T-helper 2 cell treated with Interferon-gamma antibody and Interleukin-4, amounts not matched to agents 5 μg/mL and 100 μg/mL, for 36 hours (primary cell): ENCODE measurements at regions not wholly inside any gene's neighbourhood (a gene's known extent, or its start where the extent isn't known, plus 50 kb on each side); places are given as distances from the start of the nearest gene placed in this dataset.

ENCODE experiments used
- DNase-seq: peaks from one replicate; pipeline ENCODE4 v3.0.0; 2021; ENCODE audit warnings: low spot score
- H3K27ac Mint-ChIP-seq: one replicate; pipeline ENCODE4 v1.8.0; 2021; ENCODE audit warnings: mild to moderate bottlenecking, mixed read lengths
- H3K27me3 Mint-ChIP-seq: one replicate; pipeline ENCODE4 v1.8.0; 2021; ENCODE audit warnings: low read depth, mixed read lengths
- H3K36me3 Mint-ChIP-seq: one replicate; pipeline ENCODE4 v1.8.0; 2021; ENCODE audit warnings: low read depth, mixed read lengths
- H3K4me1 Mint-ChIP-seq: one replicate; pipeline ENCODE4 v1.8.0; 2021; ENCODE audit warnings: low read depth, mixed read lengths
- H3K4me3 Mint-ChIP-seq: one replicate; pipeline ENCODE4 v1.8.0; 2022; ENCODE audit warnings: mild to moderate bottlenecking, moderate library complexity, mixed read lengths
- H3K9me3 Mint-ChIP-seq: one replicate; pipeline ENCODE4 v1.8.0; 2021; ENCODE audit warnings: mixed read lengths

DNA sequence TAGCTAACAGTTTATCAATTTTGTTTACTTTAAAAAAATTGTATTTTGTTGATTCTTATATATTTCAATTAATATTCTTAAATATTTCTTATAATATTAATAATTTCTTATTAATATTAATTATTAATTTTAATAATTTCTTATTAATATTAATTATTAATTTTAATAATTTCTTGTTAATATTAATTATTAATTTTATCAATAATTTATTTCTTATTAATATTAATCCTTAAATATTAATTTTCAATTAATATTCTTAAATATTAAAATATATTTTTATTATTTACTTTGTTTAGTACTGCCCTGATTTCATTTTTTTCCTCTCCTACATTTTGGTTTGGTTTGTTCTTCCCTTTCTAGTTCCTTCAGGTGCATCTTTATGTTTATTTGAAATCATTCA is 1208.1 kb downstream of the LRFN5 start:
- DNase-seq = no peak
- Mint-ChIP-seq H3K27ac (no peak overlapping the region), H3K27me3 (no peaks in the 10 kb centered on the region), H3K9me3 (peaks cover 45% of the 10 kb centered on the region), H3K4me1 (no peaks in the 10 kb centered on the region), H3K36me3 (no peaks in the 10 kb centered on the region), H3K4me3 (no peak overlapping the region)

DNA sequence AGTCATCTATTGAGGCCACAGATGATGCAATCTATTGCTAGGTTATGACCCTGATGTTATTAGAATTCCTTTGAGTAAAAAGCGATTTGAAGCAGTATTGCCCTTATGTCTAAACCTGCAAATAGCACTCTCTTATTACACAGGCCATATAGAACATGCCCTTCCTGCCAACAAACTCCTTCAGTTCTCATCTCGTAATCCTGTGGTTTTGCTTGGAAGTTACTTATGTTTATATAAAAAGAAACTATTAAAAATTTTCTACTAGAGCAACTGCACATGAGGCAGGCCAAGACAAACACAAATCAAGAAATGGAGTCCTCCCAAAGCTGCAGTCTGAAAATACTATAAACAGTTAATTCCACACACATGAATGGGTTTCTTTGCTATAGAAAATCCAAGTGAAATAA is 1200.2 kb downstream of the LRFN5 start:
- no peaks in the 10 kb centered on the region for H3K27me3 Mint-ChIP-seq
- H3K27ac Mint-ChIP-seq = no peak overlapping the region
- no peak overlapping the region for H3K4me3 Mint-ChIP-seq
- DNase-seq = no peak
- peaks cover 35% of the 10 kb centered on the region for H3K9me3 Mint-ChIP-seq
- no peaks in the 10 kb centered on the region for H3K4me1 Mint-ChIP-seq
- H3K36me3 Mint-ChIP-seq = no peaks in the 10 kb centered on the region

DNA sequence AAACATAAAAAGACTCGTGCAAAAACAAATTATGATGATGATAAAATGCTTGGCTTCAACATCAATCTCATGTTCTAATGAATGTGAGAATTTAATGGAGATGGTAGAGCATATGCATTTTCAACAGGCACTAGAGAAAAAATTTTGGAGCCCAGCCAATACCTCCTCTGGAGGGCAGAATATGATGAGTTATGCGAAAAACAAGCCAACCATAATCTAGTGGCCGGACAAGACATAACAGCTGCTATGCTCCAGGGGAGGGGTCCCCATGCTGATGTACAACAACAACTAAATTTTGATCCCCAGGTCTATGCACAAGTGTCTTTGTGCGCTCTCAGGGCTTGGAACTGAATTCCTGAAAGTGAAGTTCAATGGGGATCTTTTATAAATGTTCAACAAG is 1197.5 kb downstream of the LRFN5 start:
- H3K36me3 Mint-ChIP-seq = no peaks in the 10 kb centered on the region
- no peaks in the 10 kb centered on the region for H3K27me3 Mint-ChIP-seq
- no peak overlapping the region for H3K27ac Mint-ChIP-seq
- DNase-seq = no peak
- no peak overlapping the region for H3K4me3 Mint-ChIP-seq
- H3K4me1 Mint-ChIP-seq = no peaks in the 10 kb centered on the region
- H3K9me3 Mint-ChIP-seq = peaks cover 50% of the 10 kb centered on the region

DNA sequence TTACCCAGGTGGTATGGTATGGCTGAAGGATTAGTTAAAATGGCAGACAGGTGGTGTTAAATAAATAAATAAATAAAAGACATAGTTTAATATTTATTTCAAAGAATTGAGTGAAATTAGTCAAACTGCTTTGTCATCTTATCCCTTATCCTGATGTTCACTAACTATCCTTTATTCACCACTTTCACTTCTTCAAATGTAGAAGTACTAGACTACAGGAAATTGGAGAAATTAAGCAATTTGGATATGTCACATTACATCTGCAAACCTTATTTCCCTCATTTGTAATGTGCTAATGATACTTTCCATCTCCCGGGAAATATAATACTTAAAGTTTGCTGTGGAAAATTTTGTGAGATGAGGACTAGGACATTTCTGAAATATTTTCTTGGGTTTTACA is 1195.7 kb downstream of the LRFN5 start:
- H3K9me3 Mint-ChIP-seq = peaks cover 48% of the 10 kb centered on the region
- no peaks in the 10 kb centered on the region for H3K27me3 Mint-ChIP-seq
- no peak overlapping the region for H3K27ac Mint-ChIP-seq
- H3K4me3 Mint-ChIP-seq = no peak overlapping the region
- H3K36me3 Mint-ChIP-seq = no peaks in the 10 kb centered on the region
- H3K4me1 Mint-ChIP-seq = no peaks in the 10 kb centered on the region
- DNase-seq = no peak

DNA sequence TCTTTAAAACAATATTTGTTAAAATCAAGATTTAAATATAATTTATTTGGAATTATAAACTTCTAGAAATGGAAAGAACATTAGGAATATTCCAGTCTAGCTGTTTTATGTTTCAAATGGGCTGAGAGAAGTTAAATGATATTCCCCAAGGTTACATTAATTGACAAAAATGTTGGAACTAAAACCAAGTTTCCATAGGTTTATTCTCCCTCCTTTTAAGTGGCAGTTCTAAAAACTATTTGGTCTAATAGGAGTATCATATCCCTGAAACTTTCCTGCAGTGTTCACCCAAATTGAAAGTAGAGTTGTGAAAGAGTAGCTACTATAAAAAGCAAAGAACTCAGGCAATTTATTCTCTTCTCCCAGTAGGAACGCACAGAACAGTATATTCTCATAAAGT is 1185.5 kb downstream of the LRFN5 start:
- Mint-ChIP-seq H3K4me3 (no peak overlapping the region), H3K27ac (no peak overlapping the region), H3K36me3 (no peaks in the 10 kb centered on the region), H3K27me3 (no peaks in the 10 kb centered on the region), H3K9me3 (peaks cover 56% of the 10 kb centered on the region), H3K4me1 (no peaks in the 10 kb centered on the region)
- no peak for DNase-seq

DNA sequence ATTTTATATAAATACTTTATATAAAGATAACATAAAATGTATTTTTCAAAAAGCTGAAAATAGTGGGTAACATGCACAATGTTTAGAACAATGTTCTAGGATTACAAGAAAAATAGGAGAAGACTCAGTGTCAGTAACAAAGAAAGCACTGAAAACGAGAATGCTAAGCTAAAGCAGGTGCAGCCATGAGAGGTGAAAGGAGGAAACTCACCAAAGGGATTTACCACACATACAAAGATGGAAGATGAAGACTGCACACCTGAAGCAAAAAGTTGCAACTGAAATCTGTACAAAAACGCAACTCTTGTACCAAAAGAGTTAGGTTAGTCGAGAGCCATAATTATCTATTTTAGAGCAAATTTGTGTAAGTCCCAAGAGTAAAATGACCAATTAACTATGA is 1176.1 kb downstream of the LRFN5 start:
- no peaks in the 10 kb centered on the region for H3K36me3 Mint-ChIP-seq
- H3K9me3 Mint-ChIP-seq = peaks cover 25% of the 10 kb centered on the region
- no peaks in the 10 kb centered on the region for H3K27me3 Mint-ChIP-seq
- no peak overlapping the region for H3K27ac Mint-ChIP-seq
- H3K4me1 Mint-ChIP-seq = no peaks in the 10 kb centered on the region
- DNase-seq = no peak
- H3K4me3 Mint-ChIP-seq = no peak overlapping the region

DNA sequence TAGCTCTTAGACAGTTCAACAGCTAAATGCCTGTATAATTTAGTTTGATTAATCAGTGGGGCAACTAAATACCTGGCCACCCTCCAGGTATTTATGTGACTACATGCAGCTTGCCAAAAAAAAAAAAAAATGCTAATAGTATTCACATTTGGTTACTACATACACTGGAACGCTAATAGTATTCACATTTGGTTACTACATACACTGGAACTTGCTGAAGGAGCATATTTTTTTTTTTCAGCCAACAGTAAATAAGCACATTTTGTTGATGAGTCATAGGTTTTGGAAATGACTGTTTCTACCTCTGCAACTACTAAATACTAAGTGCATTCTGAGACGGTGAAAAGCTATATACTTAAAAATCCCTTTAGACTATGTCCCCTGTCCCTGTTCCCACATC is 1172.3 kb downstream of the LRFN5 start:
- Mint-ChIP-seq H3K4me1 (no peaks in the 10 kb centered on the region), H3K4me3 (no peak overlapping the region), H3K27ac (no peak overlapping the region), H3K27me3 (no peaks in the 10 kb centered on the region), H3K36me3 (no peaks in the 10 kb centered on the region), H3K9me3 (peaks cover 34% of the 10 kb centered on the region)
- DNase-seq = no peak

DNA sequence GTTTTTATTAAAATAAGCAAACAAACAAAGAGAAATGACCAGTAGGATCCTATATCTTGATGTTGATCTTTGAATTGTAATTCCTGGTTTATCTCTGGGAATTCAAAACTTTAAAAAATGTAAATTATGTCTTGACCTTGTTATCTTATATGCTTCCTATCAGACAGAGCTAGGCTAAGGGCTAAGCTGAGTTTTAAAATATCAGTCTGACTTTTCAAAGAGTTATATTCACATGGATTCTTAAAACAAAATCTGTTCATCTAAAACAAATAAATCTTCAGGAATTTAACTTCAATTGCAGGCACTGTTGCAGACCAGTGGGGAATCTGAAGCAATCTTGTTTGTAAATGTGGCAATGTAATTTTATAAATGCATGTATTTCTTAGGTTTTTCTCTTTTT is 1144.1 kb downstream of the LRFN5 start:
- H3K9me3 Mint-ChIP-seq = peaks cover 14% of the 10 kb centered on the region
- H3K27ac Mint-ChIP-seq = no peak overlapping the region
- H3K4me1 Mint-ChIP-seq = no peaks in the 10 kb centered on the region
- DNase-seq = no peak
- no peaks in the 10 kb centered on the region for H3K36me3 Mint-ChIP-seq
- no peaks in the 10 kb centered on the region for H3K27me3 Mint-ChIP-seq
- no peak overlapping the region for H3K4me3 Mint-ChIP-seq

DNA sequence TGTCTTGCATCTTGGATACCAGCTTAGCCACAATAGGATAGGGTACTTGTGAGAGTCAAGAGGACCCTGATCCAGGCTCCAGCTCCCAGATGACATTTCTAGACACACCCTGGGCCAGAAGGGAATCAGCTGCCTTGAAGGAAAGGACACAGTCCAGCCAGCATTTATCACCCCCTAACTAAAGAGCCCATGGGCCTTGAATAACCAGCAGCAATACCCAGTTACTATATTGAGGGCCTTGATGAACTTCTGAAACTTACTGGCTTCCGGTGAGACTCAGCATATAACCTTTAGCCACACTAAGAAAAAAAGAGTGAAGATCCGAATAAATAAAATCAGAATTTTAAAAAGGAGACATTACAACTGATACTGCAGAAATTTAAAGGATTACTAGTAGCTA is 1135.4 kb downstream of the LRFN5 start:
- Mint-ChIP-seq H3K4me3 (no peak overlapping the region), H3K9me3 (peaks cover 44% of the 10 kb centered on the region), H3K4me1 (no peaks in the 10 kb centered on the region), H3K27me3 (no peaks in the 10 kb centered on the region), H3K36me3 (no peaks in the 10 kb centered on the region), H3K27ac (no peak overlapping the region)
- DNase-seq = no peak

DNA sequence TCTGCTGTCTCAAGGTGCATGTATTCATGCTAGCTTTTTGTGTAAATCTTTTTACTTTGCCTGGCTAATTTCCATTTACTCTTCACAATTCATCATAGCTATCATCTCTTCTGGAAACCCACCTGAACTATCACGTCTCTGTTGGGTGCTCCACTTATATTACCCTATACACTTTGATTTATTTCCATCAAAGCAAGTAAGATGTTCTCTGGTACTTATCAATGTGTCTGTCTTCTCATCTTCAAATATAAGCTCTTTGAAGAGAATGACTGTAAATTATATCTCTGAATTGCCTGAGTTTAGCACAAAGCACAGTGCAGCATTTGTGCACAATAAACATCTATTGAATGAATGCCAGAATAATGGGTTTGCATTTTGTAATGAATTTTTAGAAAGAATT is 1129.7 kb downstream of the LRFN5 start:
- Mint-ChIP-seq H3K27ac (no peak overlapping the region), H3K9me3 (peaks cover 34% of the 10 kb centered on the region), H3K4me1 (no peaks in the 10 kb centered on the region), H3K4me3 (no peak overlapping the region), H3K36me3 (no peaks in the 10 kb centered on the region), H3K27me3 (no peaks in the 10 kb centered on the region)
- DNase-seq = no peak

DNA sequence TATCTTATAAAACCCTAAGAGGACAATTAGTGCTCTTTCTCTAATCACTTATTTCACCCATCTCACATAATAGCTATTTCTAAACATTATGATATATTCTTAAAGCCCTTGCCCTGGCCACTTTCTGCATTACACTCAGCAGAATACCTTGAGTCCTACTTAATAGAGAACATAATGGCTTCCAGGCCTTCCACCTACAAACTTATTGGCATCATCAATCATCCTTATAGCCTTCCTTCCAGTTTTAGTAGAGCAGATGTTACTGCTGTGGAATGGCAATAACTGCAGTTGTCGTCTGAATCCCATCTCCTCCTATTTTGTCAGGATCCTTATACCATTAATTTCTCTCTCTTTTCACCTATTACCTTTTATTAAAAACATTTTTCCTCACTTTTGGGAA is 1127.4 kb downstream of the LRFN5 start:
- no peaks in the 10 kb centered on the region for H3K27me3 Mint-ChIP-seq
- no peaks in the 10 kb centered on the region for H3K36me3 Mint-ChIP-seq
- DNase-seq = no peak
- peaks cover 39% of the 10 kb centered on the region for H3K9me3 Mint-ChIP-seq
- H3K4me3 Mint-ChIP-seq = no peak overlapping the region
- H3K27ac Mint-ChIP-seq = no peak overlapping the region
- no peaks in the 10 kb centered on the region for H3K4me1 Mint-ChIP-seq

DNA sequence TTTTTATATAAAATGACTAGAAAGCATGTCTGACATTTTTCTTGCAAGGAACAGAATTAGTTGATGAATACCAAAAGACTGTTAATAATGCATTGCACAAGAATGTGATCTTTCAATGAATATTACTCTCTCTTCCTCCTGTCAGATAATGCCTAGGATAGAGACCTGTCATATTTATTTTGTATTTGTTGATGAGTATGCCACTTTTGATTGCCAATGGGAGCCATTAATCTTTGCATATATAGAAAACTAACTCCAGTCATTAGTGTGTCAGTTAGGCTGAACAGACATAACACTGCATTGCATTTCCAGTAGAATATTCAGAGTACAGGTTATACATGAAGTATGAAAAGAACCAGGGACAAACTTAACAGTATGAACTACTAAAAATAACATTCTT is 1125.3 kb downstream of the LRFN5 start:
- no peaks in the 10 kb centered on the region for H3K36me3 Mint-ChIP-seq
- H3K27ac Mint-ChIP-seq = no peak overlapping the region
- H3K9me3 Mint-ChIP-seq = peaks cover 40% of the 10 kb centered on the region
- no peak overlapping the region for H3K4me3 Mint-ChIP-seq
- no peak for DNase-seq
- H3K4me1 Mint-ChIP-seq = no peaks in the 10 kb centered on the region
- H3K27me3 Mint-ChIP-seq = no peaks in the 10 kb centered on the region

DNA sequence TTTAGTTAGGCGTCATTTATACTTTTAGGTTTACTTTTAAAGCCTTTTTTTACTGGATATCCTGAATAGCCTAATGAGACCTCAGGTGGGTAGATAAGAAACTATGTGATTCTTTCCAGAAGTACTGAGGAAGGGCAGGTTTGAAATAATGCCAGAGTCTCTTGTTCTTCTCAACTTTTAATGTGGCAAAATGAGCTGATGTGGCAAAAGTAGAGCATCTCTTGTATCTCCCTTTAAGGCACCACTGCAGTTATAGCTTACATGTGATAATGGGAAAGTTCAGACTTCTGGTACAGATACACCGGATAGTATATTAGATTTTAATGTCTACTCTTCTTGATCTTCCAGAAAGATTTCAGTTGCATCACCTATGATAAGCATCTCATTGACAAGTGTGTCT is 1124.8 kb downstream of the LRFN5 start:
- no peak overlapping the region for H3K27ac Mint-ChIP-seq
- no peak for DNase-seq
- H3K4me1 Mint-ChIP-seq = no peaks in the 10 kb centered on the region
- H3K9me3 Mint-ChIP-seq = peaks cover 45% of the 10 kb centered on the region
- no peak overlapping the region for H3K4me3 Mint-ChIP-seq
- no peaks in the 10 kb centered on the region for H3K36me3 Mint-ChIP-seq
- H3K27me3 Mint-ChIP-seq = no peaks in the 10 kb centered on the region

DNA sequence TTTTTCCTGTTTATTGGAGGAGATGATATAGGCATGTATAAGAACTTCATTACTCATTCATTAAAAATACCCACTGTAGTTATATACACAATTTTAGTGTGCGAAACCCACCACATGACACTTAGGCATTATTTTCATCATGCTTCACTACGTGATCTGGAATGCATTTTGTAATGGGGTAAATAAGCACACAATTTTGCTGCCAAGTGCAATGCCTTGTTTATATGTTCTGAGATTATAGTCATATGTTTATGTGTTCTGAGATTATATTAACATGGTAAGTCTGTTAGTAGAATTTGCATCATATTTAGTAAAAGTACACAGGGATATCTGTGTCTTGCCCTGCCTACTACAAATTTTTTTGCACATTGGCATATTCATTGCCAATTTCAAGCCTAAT is 1123.0 kb downstream of the LRFN5 start:
- Mint-ChIP-seq H3K4me3 (no peak overlapping the region), H3K4me1 (no peaks in the 10 kb centered on the region), H3K36me3 (no peaks in the 10 kb centered on the region), H3K27me3 (no peaks in the 10 kb centered on the region), H3K27ac (no peak overlapping the region), H3K9me3 (peaks cover 44% of the 10 kb centered on the region)
- no peak for DNase-seq

DNA sequence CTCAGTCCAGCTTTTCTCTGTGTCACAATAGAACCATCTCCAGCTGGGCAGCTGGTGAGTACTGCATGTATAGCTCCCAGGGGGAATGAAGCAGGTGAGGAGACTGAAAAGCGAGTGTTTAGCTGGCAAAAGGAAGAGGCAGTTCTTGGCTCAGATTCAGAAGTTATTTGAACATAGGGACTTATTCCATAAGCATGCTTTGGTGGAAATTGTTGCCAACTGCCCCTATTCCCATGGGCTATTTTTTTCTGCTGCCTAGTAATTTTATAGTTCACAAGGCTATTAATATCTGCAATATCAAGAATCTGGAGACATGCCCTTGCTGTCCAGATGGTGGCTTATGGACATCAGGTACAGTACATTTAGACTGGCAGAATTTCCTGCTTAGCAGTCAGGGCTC is 1112.7 kb downstream of the LRFN5 start:
- Mint-ChIP-seq H3K27ac (no peak overlapping the region), H3K4me1 (no peaks in the 10 kb centered on the region), H3K9me3 (peaks cover 33% of the 10 kb centered on the region), H3K36me3 (no peaks in the 10 kb centered on the region), H3K4me3 (no peak overlapping the region), H3K27me3 (no peaks in the 10 kb centered on the region)
- DNase-seq = no peak

DNA sequence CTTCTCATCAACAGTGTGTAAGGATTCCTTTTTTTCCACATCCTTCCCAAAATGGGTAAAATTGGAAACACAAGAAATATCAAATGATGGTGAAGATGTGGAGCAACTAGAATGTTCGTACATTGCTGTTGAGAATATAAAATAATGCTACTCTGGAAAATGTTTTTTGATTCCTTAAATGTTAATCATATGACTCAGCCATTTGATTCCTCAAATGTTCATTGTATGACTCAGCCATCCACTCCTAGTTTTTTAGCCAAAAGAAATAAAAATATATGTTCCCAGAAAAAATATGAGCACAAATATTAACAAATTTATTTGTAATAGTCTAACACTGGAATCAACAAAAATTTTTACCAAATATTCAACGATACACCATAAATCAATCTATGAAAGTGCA is 1108.6 kb downstream of the LRFN5 start:
- Mint-ChIP-seq H3K36me3 (no peaks in the 10 kb centered on the region), H3K4me3 (no peak overlapping the region), H3K27ac (no peak overlapping the region), H3K4me1 (no peaks in the 10 kb centered on the region), H3K27me3 (no peaks in the 10 kb centered on the region), H3K9me3 (peaks cover 25% of the 10 kb centered on the region)
- no peak for DNase-seq
